Neural progenitor cell (in vitro differentiated cells): ENCODE measurements at regions not wholly inside any gene's neighbourhood (a gene's known extent, or its start where the extent isn't known, plus 50 kb on each side); places are given as distances from the start of the nearest gene placed in this dataset.

ENCODE experiments used
- DNase-seq: peaks from one replicate; pipeline ENCODE4 v3.0.0-alpha.2; 2016; ENCODE audit warnings: low spot score
- H2AFZ ChIP-seq: fragments of 200-600 bp; sonication (generic); replicated peaks from 2 replicates; pipeline ENCODE4 v1.6.1; 2016; ENCODE audit warnings: antibody characterized with exemption
- H3F3A ChIP-seq: fragments of 200-600 bp; sonication (generic); 2 replicates; pipeline ENCODE4 v1.6.1; 2016; ENCODE audit warnings: antibody characterized with exemption, low read depth
- H3K27ac ChIP-seq: fragments of 200-600 bp; sonication (generic); 2 replicates; pipeline ENCODE4 v1.5.1; 2016; ENCODE audit warnings: mild to moderate bottlenecking
- H3K27me3 ChIP-seq: fragments of 200-600 bp; sonication (generic); 2 replicates; pipeline ENCODE4 v1.6.1; 2016; ENCODE audit warnings: mild to moderate bottlenecking, moderate library complexity
- H3K36me3 ChIP-seq: fragments of 200-600 bp; sonication (generic); 2 replicates; pipeline ENCODE4 v1.5.1; 2016
- H3K4me1 ChIP-seq: fragments of 200-600 bp; sonication (generic); 2 replicates; pipeline ENCODE4 v1.6.1; 2016; ENCODE audit warnings: mixed run types
- H3K4me2 ChIP-seq: fragments of 200-600 bp; sonication (generic); 2 replicates; pipeline ENCODE4 v1.6.1; 2016
- H3K4me3 ChIP-seq: fragments of 200-600 bp; sonication (generic); 2 replicates; pipeline ENCODE4 v1.5.1; 2016
- H3K79me2 ChIP-seq: fragments of 200-600 bp; sonication (generic); 2 replicates; pipeline ENCODE4 v1.6.1; 2016; ENCODE audit warnings: low read depth
- H3K9ac ChIP-seq: fragments of 200-600 bp; sonication (generic); 2 replicates; pipeline ENCODE4 v1.6.1; 2016
- H3K9me3 ChIP-seq: fragments of 200-600 bp; sonication (generic); 2 replicates; pipeline ENCODE4 v1.5.1; 2016; ENCODE audit warnings: low read depth
- H4K20me1 ChIP-seq: fragments of 200-600 bp; sonication (generic); 2 replicates; pipeline ENCODE4 v1.6.1; 2016; ENCODE audit warnings: low read depth
- H3K27ac Mint-ChIP-seq: 3 replicates; pipeline ENCODE4 v1.8.0; 2021; ENCODE audit warnings: mixed read lengths
- H3K27me3 Mint-ChIP-seq: 2 replicates; pipeline ENCODE4 v1.8.0; 2022; ENCODE audit warnings: low read depth, mild to moderate bottlenecking, inconsistent platforms, moderate library complexity, mixed read lengths; ENCODE audit not compliant: insufficient read depth
- H3K36me3 Mint-ChIP-seq: 3 replicates; pipeline ENCODE4 v1.8.0; 2021; ENCODE audit warnings: mixed read lengths
- H3K4me1 Mint-ChIP-seq: 3 replicates; pipeline ENCODE4 v1.8.0; 2021; ENCODE audit warnings: mixed read lengths
- H3K4me3 Mint-ChIP-seq: 3 replicates; pipeline ENCODE4 v1.8.0; 2021; ENCODE audit warnings: mild to moderate bottlenecking, moderate library complexity, mixed read lengths
- H3K9me3 Mint-ChIP-seq: 3 replicates; pipeline ENCODE4 v1.8.0; 2020; ENCODE audit warnings: mixed read lengths
- EZH2 ChIP-seq: fragments of 200-600 bp; sonication (generic); IDR thresholded peaks from 2 replicates; pipeline ENCODE4 v1.6.1; 2017; ENCODE audit warnings: antibody characterized with exemption, mild to moderate bottlenecking, moderate library complexity
- EZH2phosphoT487 ChIP-seq: fragments of 200-600 bp; sonication (generic); IDR thresholded peaks from 2 replicates; pipeline ENCODE4 v1.6.1; 2017; ENCODE audit warnings: antibody characterized with exemption
- TF ChIP-seq, protein P1 (sequence below): fragments of 200-600 bp; sonication (generic); IDR thresholded peaks from 2 replicates; pipeline ENCODE4 v1.5.1; 2017; ENCODE audit warnings: antibody characterized with exemption, mild to moderate bottlenecking

DNA sequence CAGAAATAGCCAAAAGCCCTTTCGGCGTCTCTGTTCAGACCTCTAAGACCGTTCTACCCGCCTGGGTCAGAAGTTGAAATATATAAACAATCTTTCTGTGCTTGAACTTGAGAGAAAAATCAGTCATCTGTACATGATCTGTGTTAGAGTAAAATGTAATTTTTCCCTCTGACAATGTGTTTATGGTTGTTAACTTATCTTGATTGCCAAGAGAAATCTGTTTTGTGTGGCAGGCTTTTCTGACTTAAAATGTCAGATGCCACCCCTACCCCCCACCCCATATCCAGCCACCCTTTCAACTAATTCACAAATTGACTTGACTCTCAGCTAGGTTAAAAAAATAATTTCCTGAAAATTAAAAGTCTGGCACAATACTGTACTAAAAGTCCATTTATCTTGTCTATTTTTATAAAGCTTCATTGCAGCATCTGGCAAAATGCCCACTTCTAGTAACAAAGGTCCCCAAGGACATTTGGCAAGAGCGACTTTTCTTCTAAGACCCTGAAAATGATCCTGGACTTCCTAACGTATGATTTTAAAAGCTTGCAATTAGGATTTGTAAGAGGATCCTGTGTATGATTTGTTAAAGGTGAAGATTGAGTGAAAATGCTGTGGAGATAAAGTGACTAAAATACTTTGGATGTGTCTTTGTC is 304.2 kb downstream of the EPHA4 start:
- Histone ChIP-seq H3K27me3 (no peaks in the 10 kb centered on the region), H3F3A (no peaks in the 10 kb centered on the region), H3K79me2 (no peaks in the 10 kb centered on the region), H3K9me3 (no peaks in the 10 kb centered on the region), H3K4me1 (no peaks in the 10 kb centered on the region), H2AFZ (no peak overlapping the region), H3K27ac (no peak overlapping the region), H3K4me3 (no peak overlapping the region), H4K20me1 (no peaks in the 10 kb centered on the region), H3K4me2 (no peak overlapping the region), H3K9ac (no peak overlapping the region), H3K36me3 (no peaks in the 10 kb centered on the region)
- peaks cover 2% of the 10 kb centered on the region for H3K9me3 Mint-ChIP-seq
- no peak overlapping the region for H3K27ac Mint-ChIP-seq
- peaks cover 1% of the 10 kb centered on the region for H3K4me1 Mint-ChIP-seq
- TF ChIP-seq EZH2 = no peak
- TF ChIP-seq EZH2phosphoT487 = no peak
- no peaks in the 10 kb centered on the region for H3K27me3 Mint-ChIP-seq
- H3K4me3 Mint-ChIP-seq = no peak overlapping the region
- no peak for DNase-seq
- H3K36me3 Mint-ChIP-seq = peaks cover 2% of the 10 kb centered on the region

GRCh38 chr2:221268631-221269030 is 303.5 kb downstream of the EPHA4 start:
- Histone ChIP-seq H4K20me1 (no peaks in the 10 kb centered on the region), H3K27ac (no peak overlapping the region), H3K27me3 (no peaks in the 10 kb centered on the region), H3K36me3 (no peaks in the 10 kb centered on the region), H3K4me1 (no peaks in the 10 kb centered on the region), H3K79me2 (no peaks in the 10 kb centered on the region), H2AFZ (no peak overlapping the region), H3F3A (no peaks in the 10 kb centered on the region), H3K9ac (no peak overlapping the region), H3K4me3 (no peak overlapping the region), H3K9me3 (no peaks in the 10 kb centered on the region), H3K4me2 (no peak overlapping the region)
- TF ChIP-seq EZH2 = no peak
- no peak for TF ChIP-seq EZH2phosphoT487
- TF ChIP-seq, protein P1, sequence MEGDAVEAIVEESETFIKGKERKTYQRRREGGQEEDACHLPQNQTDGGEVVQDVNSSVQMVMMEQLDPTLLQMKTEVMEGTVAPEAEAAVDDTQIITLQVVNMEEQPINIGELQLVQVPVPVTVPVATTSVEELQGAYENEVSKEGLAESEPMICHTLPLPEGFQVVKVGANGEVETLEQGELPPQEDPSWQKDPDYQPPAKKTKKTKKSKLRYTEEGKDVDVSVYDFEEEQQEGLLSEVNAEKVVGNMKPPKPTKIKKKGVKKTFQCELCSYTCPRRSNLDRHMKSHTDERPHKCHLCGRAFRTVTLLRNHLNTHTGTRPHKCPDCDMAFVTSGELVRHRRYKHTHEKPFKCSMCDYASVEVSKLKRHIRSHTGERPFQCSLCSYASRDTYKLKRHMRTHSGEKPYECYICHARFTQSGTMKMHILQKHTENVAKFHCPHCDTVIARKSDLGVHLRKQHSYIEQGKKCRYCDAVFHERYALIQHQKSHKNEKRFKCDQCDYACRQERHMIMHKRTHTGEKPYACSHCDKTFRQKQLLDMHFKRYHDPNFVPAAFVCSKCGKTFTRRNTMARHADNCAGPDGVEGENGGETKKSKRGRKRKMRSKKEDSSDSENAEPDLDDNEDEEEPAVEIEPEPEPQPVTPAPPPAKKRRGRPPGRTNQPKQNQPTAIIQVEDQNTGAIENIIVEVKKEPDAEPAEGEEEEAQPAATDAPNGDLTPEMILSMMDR = no peak
- Mint-ChIP-seq H3K4me3 (no peak overlapping the region), H3K27ac (no peak overlapping the region), H3K4me1 (no peaks in the 10 kb centered on the region), H3K36me3 (peaks cover 2% of the 10 kb centered on the region), H3K9me3 (peaks cover 2% of the 10 kb centered on the region), H3K27me3 (no peaks in the 10 kb centered on the region)
- no peak for DNase-seq

- no peak overlapping the region for H3K4me3 Mint-ChIP-seq
- Histone ChIP-seq H4K20me1 (no peaks in the 10 kb centered on the region), H3K27me3 (no peaks in the 10 kb centered on the region), H3K4me2 (no peak overlapping the region), H3K9me3 (no peaks in the 10 kb centered on the region), H3K4me3 (no peak overlapping the region), H3F3A (no peaks in the 10 kb centered on the region), H3K9ac (no peak overlapping the region), H3K79me2 (no peaks in the 10 kb centered on the region), H2AFZ (no peak overlapping the region), H3K27ac (no peak overlapping the region), H3K4me1 (no peaks in the 10 kb centered on the region), H3K36me3 (no peaks in the 10 kb centered on the region)
- no peak overlapping the region for H3K27ac Mint-ChIP-seq
- TF ChIP-seq, protein P1 = no peak
- TF ChIP-seq EZH2 (no peak), EZH2phosphoT487 (no peak)
- peaks cover 2% of the 10 kb centered on the region for H3K9me3 Mint-ChIP-seq
- no peak for DNase-seq
- H3K36me3 Mint-ChIP-seq = peaks cover 2% of the 10 kb centered on the region
- H3K4me1 Mint-ChIP-seq = no peaks in the 10 kb centered on the region
- H3K27me3 Mint-ChIP-seq = peaks cover 2% of the 10 kb centered on the region
Observed at GRCh38 chr2:221270806-221271205, 301.3 kb downstream of the EPHA4 start.

- no peaks in the 10 kb centered on the region for H3K36me3 ChIP-seq
- no peaks in the 10 kb centered on the region for H3K79me2 ChIP-seq
- H3K4me1 Mint-ChIP-seq = no peaks in the 10 kb centered on the region
- H3K27me3 ChIP-seq = no peaks in the 10 kb centered on the region
- no peak overlapping the region for H3K4me3 ChIP-seq
- H3K4me3 Mint-ChIP-seq = no peak overlapping the region
- H3K9me3 ChIP-seq = no peaks in the 10 kb centered on the region
- no peak for TF ChIP-seq EZH2
- no peak for TF ChIP-seq EZH2phosphoT487
- TF ChIP-seq, protein P1 = no peak
- H3F3A ChIP-seq = no peaks in the 10 kb centered on the region
- H4K20me1 ChIP-seq = no peaks in the 10 kb centered on the region
- H3K9me3 Mint-ChIP-seq = peaks cover 2% of the 10 kb centered on the region
- no peak overlapping the region for H3K9ac ChIP-seq
- H3K27ac ChIP-seq = no peak overlapping the region
- H3K27me3 Mint-ChIP-seq = peaks cover 2% of the 10 kb centered on the region
- no peak overlapping the region for H2AFZ ChIP-seq
- DNase-seq = no peak
- H3K4me1 ChIP-seq = no peaks in the 10 kb centered on the region
- peaks cover 2% of the 10 kb centered on the region for H3K36me3 Mint-ChIP-seq
- no peak overlapping the region for H3K27ac Mint-ChIP-seq
- no peak overlapping the region for H3K4me2 ChIP-seq
Observed at GRCh38 chr2:221272729-221273128, 299.4 kb downstream of the EPHA4 start.
